ENCODE measurements at regions not wholly inside any gene's neighbourhood (a gene's known extent, or its start where the extent isn't known, plus 50 kb on each side); places are given as distances from the start of the nearest gene placed in this dataset.

DNA sequence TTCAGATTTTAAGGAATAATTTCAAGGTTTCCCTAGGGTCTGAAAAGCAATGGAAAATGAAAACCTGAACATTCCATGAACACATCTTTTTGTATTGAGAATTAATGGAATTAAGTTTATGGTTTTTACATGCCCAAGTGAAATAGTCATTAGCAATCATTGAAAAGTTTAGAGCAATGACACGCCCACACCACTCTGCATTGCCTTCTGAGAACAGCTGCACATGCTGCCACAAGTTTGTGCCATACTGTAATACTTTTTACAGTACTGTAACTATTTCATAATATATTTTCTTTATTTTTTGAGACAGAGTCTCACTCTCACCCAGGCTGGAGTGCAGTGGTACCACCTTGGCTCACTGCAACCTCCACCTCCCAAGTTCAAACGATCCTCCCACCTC lies 345.2 kb upstream of the PMFBP1 start:
- no peak for TF ChIP-seq EZH2 (IDR thresholded peaks at IDR 0.05; ENCODE audit: low read length, unreplicated experiment)
- TF ChIP-seq, protein P1, sequence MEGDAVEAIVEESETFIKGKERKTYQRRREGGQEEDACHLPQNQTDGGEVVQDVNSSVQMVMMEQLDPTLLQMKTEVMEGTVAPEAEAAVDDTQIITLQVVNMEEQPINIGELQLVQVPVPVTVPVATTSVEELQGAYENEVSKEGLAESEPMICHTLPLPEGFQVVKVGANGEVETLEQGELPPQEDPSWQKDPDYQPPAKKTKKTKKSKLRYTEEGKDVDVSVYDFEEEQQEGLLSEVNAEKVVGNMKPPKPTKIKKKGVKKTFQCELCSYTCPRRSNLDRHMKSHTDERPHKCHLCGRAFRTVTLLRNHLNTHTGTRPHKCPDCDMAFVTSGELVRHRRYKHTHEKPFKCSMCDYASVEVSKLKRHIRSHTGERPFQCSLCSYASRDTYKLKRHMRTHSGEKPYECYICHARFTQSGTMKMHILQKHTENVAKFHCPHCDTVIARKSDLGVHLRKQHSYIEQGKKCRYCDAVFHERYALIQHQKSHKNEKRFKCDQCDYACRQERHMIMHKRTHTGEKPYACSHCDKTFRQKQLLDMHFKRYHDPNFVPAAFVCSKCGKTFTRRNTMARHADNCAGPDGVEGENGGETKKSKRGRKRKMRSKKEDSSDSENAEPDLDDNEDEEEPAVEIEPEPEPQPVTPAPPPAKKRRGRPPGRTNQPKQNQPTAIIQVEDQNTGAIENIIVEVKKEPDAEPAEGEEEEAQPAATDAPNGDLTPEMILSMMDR (conservative IDR thresholded peaks at IDR 0.05; ENCODE audit: low read depth, low read length): no peak
- no peak for TF ChIP-seq EZH2phosphoT487 (IDR thresholded peaks at IDR 0.05; ENCODE audit: borderline replicate concordance, low read length)
